ENCODE measurements at regions not wholly inside any gene's neighbourhood (a gene's known extent, or its start where the extent isn't known, plus 50 kb on each side); places are given as distances from the start of the nearest gene placed in this dataset.

- DNase-seq (ENCODE audit: low read depth), result no peak
Measured at GRCh38 chr16:56090076-56090475, 101.2 kb upstream of the GNAO1 start.

- DNase-seq (ENCODE audit: low read depth), result no peak
Measured at GRCh38 chr16:56087626-56088025, 103.7 kb upstream of the GNAO1 start.

GRCh38 chr16:56081371-56081770 lies 109.9 kb upstream of the GNAO1 start:
- no peak for DNase-seq (ENCODE audit: low read depth)

- no peak for DNase-seq (ENCODE audit: low read depth)
Measured at GRCh38 chr16:56075732-56076388, 115.4 kb upstream of the GNAO1 start.

- DNase-seq (ENCODE audit: low read depth), result no peak
Measured at GRCh38 chr16:56073508-56073907, 117.8 kb upstream of the GNAO1 start.

GRCh38 chr16:56072096-56072495 lies 119.2 kb upstream of the GNAO1 start:
- DNase-seq (ENCODE audit: low read depth), result no peak

GRCh38 chr16:56068816-56069215 lies 122.5 kb upstream of the GNAO1 start:
- DNase-seq (ENCODE audit: low read depth), result no peak

GRCh38 chr16:56068314-56068713 lies 123.0 kb upstream of the GNAO1 start:
- DNase-seq (ENCODE audit: low read depth), result no peak

GRCh38 chr16:56067406-56067805 lies 123.9 kb upstream of the GNAO1 start:
- DNase-seq (ENCODE audit: low read depth), result no peak

GRCh38 chr16:56066617-56067016 lies 124.7 kb upstream of the GNAO1 start:
- DNase-seq (ENCODE audit: low read depth), result no peak

- no peak for DNase-seq (ENCODE audit: low read depth)
Measured at GRCh38 chr16:56063111-56063510, 128.2 kb upstream of the GNAO1 start.

GRCh38 chr16:56057151-56057550 lies 134.1 kb upstream of the GNAO1 start:
- no peak for DNase-seq (ENCODE audit: low read depth)

- DNase-seq (ENCODE audit: low read depth), result no peak
Measured at GRCh38 chr16:56050916-56051315, 140.4 kb upstream of the GNAO1 start.

GRCh38 chr16:56048425-56049105 lies 142.7 kb upstream of the GNAO1 start:
- no peak for DNase-seq (ENCODE audit: low read depth)

GRCh38 chr16:56047307-56048234 lies 143.7 kb upstream of the GNAO1 start:
- no peak for DNase-seq (ENCODE audit: low read depth)

- no peak for DNase-seq (ENCODE audit: low read depth)
Measured at GRCh38 chr16:56042416-56042815, 148.9 kb upstream of the GNAO1 start.

- DNase-seq (ENCODE audit: low read depth), result peak; percentile 1
Measured at GRCh38 chr16:56041556-56042140, 149.6 kb upstream of the GNAO1 start.

- no peak for DNase-seq (ENCODE audit: low read depth)
Measured at GRCh38 chr16:56038564-56039098, 152.7 kb upstream of the GNAO1 start.

- no peak for DNase-seq (ENCODE audit: low read depth)
Measured at GRCh38 chr16:56032072-56032471, 156.9 kb upstream of the CES5A start.

GRCh38 chr16:56029026-56029425 lies 153.9 kb upstream of the CES5A start:
- no peak for DNase-seq (ENCODE audit: low read depth)

GRCh38 chr16:56022818-56023217 lies 147.6 kb upstream of the CES5A start:
- no peak for DNase-seq (ENCODE audit: low read depth)

GRCh38 chr16:56019274-56019673 lies 144.1 kb upstream of the CES5A start:
- DNase-seq (ENCODE audit: low read depth), result no peak

All from stimulated activated CD4-positive, alpha-beta T cell treated with anti-CD3 and anti-CD28 coated beads, Interleukin-2, amount 100 ng/mL, for 4 hours (primary cell).